HG02588 (cell line): ENCODE measurements at regions not wholly inside any gene's neighbourhood (a gene's known extent, or its start where the extent isn't known, plus 50 kb on each side); places are given as distances from the start of the nearest gene placed in this dataset.
A peak's percentile ranks its signal among the peaks of the same experiment; 100 is the strongest.
"Not testable (repeated sequence)": the region's sequence is repeated elsewhere in the genome, so short reads cannot be mapped to it uniquely, and the experiment has no call there.

Source experiments
- ATAC-seq: cut with Tn5 transposase; IDR thresholded peaks from one replicate; pipeline ENCODE4 v1.9.1; 2021; ENCODE audit warnings: mild to moderate bottlenecking, moderate library complexity; ENCODE audit not compliant: unreplicated experiment

- no peak for ATAC-seq
Observed at GRCh38 chr6:11411593-11411992, 126.0 kb upstream of the TMEM170B start.

DNA sequence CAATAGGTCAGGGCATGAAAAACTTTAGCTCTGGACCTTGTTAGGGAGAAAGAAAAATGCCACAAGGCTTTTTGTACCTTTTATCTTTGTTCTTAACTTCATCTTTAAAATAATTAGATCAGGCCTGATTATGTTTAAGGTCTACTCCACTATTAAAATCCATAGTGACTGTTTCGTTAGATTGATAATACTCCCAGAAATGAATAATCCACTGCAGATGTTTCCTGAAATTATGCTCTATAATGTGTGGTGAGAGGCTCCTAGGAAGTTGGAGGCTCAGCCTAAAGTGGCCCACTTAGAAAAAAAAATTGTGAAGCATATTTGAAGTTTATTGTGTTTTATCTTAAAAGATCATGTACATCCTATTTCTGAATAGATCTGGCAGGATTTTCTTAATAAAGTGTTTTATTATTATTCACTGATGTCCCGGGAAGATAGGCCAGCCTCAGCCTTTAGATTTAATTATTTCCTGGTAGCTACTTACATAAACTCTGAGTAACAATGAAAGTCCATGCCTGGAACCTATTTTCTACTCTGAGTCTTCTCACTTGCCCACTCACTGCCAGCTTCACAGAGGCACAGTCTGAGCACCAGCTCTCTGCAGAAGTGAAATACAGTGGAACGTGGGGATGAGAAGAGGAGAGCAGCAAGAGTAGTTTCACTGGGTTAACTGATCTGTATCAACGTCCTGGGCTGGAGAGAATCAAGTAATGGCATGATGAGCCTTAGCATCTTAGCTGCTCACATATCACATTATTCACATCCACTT, 126.8 kb upstream of the TMEM170B start:
- no peak for ATAC-seq

DNA sequence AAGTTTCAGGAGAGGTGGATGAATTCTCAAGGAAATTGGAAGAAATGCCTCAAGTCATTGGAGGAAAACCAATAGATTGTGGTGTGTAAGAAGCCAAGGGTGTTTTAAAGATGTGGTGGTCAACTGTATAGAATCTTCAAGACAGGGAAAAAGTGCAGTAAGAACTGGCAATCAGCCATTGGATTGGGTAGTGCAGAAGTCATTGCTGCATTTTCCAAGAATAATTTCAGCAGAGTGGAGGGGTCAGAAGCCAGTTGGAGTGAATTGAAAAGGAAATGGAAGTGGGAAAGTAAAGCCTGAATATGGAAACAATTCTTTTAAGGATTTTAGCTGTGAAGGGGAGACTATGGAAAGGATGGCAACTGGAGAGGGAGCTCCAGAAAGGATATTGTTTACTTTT, 128.2 kb upstream of the TMEM170B start:
- no peak for ATAC-seq

DNA sequence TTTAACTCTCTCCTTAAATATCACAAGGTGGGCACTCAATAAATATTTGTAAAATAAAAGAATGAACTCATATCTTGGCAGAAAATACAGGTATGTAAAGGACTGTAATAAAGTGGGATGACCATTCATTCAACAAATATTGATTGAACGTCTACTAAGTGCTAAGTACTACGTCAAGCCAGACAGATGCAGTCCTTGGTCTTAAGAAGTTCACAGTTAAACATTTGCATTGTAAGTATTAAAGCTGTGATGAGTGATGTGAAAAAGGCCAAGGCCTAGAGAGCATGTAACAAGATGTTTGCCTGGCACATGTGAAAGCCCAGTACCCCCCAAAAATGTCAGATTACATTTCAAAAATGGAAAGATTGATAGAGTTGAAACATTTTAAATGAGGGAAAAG, 130.1 kb upstream of the TMEM170B start:
- no peak for ATAC-seq

- no peak for ATAC-seq
Observed at GRCh38 chr6:11404838-11405237, 132.7 kb upstream of the TMEM170B start.

DNA sequence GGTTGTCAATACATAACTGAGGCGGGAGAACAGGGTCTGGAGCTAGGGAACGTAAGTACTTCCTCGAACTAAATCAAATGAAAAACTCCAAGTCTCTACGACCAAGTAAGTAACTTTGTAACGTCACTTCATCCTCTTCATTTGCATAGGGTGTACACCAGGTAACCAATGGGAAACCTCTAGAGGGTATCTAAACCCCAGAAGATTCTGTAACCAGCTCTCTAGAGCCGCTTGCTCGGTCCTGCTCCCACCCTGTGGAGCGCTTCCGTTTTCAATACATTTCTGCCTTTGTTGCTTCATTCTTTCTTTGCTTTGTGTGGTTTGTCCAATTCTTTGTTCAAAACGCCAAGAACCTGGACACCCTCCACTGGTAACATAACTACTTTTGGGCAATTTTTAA, 133.5 kb upstream of the TMEM170B start:
- peak; percentile 67 for ATAC-seq

- ATAC-seq: no peak
Observed at GRCh38 chr6:11403035-11403601, 134.4 kb upstream of the TMEM170B start.

- not testable (repeated sequence) for ATAC-seq
Observed at GRCh38 chr6:11402581-11402980, 135.0 kb upstream of the TMEM170B start.

- ATAC-seq: not testable (repeated sequence)
Observed at GRCh38 chr6:11401954-11402353, 135.6 kb upstream of the TMEM170B start.

DNA sequence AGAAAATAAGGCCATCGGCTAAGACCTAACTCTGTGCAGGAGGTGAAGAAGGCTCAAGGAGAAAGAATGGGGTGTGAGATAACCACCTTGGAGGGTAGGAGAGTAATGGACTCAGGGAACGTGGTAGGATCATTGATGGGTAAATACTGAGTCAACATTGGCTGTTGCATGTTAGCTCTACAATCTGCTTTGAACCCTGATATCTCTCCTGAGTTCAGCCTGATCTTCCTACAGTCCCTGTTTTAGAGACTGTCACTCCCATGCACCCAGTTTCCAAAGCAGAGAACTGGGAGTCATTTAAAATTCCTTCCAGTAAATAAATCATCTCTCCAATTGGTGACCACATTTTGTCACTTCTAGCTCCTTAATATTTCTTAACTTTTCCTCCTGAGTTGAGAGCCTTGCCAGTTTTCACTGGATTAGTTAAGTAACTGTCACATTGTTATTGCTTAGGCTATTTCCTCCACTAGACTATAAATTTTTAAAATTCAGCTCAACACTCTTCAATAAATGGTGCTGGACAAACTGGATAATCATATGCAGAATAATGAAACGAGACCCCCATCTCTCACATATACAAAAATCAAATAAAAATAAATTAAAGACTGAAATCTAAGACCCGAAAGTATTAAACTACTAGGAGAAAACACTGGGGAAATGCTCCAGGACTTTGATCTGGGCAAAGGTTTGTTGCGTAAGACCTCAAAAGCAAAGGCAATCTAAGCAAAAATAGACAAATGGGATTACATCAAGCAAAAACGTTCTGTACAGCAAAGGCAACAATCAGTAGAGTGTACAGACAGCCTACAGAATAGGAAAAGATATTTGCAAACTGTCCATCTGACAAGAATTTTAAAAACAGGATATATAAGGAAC, 138.9 kb upstream of the TMEM170B start:
- no peak for ATAC-seq

DNA sequence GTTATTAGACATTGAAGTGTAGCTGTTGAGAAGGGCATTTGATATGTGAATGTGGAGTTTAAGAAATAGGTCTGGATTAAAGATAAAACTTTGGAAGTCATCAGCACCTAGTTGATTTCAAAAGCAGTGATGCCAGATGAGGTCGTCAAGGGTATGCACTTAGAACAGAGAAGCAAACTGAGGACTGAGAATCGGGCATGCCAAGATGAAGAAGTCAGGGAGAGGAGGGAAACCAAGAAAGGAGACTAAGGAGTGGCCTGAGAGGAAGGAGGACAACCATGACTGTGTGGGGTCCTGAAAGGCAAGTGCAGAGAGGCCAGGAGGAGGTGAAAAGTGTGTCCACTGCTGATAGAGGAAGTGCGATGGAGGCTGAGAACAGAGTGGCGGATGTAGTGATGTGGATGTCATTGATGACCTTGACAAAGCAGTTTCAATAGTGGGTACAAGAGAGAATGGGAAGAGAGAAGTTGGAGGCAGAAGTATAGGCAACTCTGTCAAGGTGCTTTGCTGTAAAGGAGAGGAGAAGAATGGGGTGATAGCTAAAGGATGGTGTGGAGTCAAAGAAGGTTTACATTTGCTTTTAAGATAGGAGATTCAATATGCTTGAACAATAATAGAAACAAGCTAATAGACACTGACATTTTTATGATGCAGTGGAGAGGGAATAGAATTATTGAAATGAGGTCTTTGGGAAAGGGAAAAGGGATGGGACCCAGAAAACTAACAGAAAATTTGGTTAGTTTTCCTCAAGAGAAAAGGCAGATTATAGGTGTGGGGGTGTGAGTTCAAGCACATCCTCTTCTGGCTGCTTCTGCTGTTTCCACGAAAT, 139.7 kb upstream of the TMEM170B start:
- ATAC-seq: no peak

GRCh38 chr6:11396860-11397259, 140.7 kb upstream of the TMEM170B start:
- no peak for ATAC-seq

- ATAC-seq: no peak
Observed at GRCh38 chr6:11393713-11394627, 143.6 kb upstream of the TMEM170B start.

- ATAC-seq: no peak
Observed at GRCh38 chr6:11392778-11393507, 144.6 kb upstream of the TMEM170B start.

DNA sequence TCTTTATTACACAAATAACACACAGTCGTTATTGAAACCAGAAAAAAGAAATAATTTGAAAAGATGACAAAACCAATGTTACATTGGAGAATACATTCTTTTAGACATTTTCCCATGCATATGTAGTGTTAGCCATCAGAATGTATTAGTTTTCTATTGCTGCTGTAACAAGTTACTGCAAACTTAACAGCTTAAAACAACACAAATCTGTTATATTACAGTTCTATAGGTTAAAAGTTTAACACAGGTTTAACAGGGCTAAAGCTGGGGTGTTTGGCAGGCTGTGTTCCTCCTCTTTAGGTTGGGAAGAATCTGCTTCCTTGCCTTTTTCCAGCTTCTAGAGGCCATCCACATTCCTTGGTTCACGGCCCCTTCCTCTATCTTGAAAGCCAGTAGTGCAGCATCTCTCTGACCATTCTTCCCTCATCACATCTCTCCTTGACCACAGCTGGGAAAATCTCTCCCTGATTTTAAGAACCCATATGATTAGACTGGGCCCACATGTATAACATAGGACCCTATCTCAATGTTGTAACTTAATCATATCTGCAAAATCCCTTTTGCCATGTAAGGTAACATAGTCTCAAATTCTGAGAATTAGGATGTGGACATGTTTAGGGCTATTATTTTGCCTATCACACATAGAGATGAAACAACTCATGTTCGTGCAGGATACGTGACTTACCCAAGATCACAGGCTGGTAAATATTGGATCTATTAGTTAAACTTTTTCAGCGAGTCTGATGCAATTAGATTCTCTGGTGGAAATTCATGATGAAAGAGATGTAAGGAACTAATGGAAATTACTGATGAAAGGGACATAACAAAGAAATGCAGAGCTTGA, 145.4 kb upstream of the TMEM170B start:
- ATAC-seq: no peak

GRCh38 chr6:11389977-11390376, 147.6 kb upstream of the TMEM170B start:
- ATAC-seq: no peak

GRCh38 chr6:11388983-11389944, 148.3 kb upstream of the TMEM170B start:
- ATAC-seq: no peak
